Activated CD4-positive, alpha-beta T cell treated with anti-CD3 and anti-CD28 coated beads, Interleukin-2, Interleukin-6, amounts not matched to agents 100 ng/mL and 50 ng/mL, durations not matched to agents 16 hours and 8 hours (primary cell): ENCODE measurements at regions not wholly inside any gene's neighbourhood (a gene's known extent, or its start where the extent isn't known, plus 50 kb on each side); places are given as distances from the start of the nearest gene placed in this dataset.

Source experiments
- DNase-seq: peaks from one replicate; pipeline ENCODE4 v3.0.0-alpha.2; 2020

- peak; percentile 50 for DNase-seq
Measured at GRCh38 chr3:157618075-157618760, 115.0 kb upstream of the VEPH1 start.

- no peak for DNase-seq
Measured at GRCh38 chr3:157614896-157615295, 111.7 kb upstream of the VEPH1 start.

GRCh38 chr3:157611536-157612076, 108.4 kb upstream of the VEPH1 start:
- no peak for DNase-seq

DNA sequence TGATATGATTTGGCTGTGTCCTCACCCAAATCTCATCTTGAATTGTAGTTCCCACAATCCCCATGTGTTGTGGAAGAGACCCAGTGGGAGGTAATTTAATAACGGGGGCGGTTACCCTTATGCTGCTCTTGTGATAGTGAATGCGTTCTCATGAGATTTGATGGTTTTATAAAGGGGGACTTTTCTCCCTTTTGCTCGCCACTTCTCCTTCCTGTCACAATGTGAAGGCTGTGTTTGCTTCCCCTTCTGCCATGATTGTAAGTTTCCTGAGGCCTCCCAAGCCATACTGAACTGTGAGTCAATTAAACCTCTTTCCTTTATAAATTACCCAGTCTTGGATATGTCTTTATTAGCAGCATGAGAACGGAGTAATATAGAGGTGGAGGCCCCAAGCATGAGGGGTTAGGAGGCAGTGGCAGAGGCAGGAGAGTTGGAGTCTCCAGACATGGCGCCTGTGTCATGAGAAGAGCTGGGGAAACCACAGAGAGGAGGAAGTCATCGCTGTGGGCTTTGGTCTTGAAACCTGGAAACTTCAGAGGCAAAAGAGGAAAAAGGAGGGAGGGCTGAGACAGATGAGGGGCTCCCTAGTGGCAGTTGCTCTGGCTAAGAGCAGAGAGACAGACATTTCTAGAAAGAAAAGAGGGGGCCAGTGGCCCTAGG, 107.8 kb upstream of the VEPH1 start:
- DNase-seq: no peak

GRCh38 chr3:157607826-157608405, 104.7 kb upstream of the VEPH1 start:
- DNase-seq: no peak

GRCh38 chr3:157606852-157607197, 103.6 kb upstream of the VEPH1 start:
- DNase-seq: no peak

DNA sequence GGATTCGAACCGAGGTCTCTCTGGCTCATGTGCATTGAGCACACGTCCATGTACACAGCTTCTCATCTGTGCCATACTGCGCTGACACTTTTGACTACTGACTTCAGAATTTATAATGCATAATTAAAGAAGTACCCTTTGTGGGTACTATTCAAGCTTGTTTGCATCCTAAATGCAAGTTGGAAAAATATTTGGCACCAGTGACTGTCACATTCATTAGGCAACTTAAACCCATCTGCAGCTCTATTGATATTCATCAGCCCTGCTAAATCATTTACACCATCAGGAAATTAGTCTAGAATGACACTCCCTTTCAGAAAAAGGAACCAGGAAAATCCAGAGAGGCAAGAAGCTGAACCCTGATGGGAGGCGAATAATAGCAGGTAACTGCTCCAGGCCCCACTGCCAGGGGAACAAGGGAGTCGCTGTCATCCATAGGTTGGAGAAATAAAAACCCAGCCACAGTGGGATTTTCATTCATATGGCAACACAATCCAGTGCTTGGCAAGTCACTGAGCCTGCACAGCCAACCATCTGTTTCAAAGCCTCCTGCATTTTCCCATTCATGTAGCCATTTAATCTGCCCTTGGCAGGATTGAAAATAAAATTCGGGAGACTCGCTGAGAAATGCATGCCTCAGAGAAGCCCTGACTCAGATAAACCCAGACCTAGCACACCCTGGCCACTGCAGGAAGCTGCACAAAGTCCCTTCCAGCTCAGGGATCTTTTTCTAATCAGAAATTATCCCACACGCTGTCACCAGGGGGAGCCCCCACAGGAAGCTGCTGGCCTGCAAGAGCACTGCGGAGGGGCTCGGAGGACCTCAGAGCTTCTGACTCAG, 103.0 kb upstream of the VEPH1 start:
- peak; percentile 70 for DNase-seq

GRCh38 chr3:157605356-157605755, 102.1 kb upstream of the VEPH1 start:
- no peak for DNase-seq

DNA sequence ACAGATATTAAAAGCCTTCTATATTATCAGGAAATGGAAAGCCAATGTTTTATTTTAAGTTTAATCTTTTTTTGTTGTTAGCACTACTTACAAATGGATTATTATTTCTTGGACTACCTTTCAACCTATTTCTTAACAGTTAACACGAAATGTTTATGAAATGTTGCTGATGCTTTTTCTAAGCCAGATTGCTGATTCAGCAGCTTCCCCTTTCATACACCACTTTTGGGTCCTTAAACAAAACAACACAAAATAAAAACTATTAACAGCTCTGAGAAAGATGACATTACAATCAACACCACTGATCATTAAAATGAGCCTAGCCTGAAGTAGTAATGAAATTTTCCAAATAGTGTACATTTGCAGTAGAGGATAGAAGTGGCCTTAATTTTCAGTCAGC, 99.2 kb upstream of the VEPH1 start:
- DNase-seq: no peak

DNA sequence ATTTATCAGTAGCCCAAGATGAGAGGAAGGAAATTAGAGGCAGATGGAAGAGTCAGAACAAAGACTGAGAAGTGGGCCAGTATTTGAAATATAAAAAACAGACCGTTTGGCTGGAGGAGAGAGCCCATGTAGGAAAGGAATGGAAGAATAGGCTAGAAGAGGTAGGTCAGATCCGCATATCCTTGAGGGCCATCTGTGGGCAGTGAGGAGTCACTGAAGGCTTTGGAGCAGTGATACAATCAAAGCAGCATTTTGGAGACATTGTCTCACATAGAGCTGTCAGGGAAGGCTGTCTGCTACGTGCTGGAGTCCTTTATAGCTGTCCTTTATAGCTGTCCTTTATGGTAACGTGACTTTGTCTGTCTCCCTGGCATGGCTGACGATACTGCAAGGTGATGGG, 92.0 kb upstream of the VEPH1 start:
- no peak for DNase-seq

GRCh38 chr3:157594413-157594812, 91.2 kb upstream of the VEPH1 start:
- no peak for DNase-seq

DNA sequence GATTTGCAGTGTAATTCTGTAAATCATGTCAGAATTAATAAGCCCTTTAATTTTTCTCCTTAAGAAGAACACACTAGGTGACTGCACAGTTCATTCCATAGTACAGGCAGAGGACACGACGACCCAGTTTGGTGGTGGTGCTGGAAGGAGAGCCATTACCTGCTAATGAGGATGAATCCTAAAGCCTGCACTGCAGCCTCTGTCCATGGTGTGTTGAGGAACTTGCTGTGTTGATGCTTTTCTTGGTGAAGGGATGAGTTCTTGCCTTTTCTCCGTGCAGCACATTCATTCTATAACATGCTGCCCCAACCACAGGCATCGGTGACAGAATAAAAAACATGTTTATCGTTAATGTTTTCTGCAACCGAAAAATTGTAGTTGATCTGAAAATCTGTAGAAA, 89.6 kb upstream of the VEPH1 start:
- no peak for DNase-seq

DNA sequence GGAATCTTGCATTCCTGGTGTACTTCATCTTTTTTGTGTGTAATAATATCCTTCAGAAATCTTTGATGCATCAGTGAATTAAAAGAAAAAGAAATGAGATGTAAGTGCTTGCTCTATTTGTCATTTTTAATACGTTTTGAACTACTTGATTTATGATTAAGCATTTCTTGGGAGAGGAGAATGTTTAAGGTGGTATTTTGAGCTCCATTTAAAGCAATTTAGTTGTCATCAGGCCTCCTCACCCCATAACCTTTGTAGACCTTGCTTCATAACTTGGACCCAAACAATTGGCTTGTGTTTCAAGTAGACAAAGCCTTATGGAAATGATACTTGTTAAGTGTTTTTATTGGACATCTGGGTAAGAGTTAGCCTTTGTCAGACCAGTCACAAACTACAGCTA, 87.1 kb upstream of the VEPH1 start:
- DNase-seq: no peak

DNA sequence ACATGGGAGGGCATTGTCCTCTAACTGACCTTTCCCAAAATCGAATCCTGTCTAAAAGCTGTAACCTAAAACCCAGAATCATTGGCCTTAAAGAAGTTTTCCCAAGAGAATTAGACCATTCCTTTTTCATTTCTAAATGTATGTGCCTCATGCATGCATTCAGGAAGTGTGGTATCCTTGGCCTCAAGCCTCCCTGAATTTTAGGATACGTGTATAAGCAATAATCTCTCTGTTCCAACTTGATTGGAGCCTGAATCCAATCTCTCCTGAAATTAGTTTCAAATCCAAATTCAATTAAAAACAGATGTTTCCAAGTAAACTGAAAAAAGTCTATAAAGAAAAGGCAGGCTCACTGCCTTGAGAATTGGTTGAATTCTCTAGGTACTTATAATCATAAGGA, 86.0 kb upstream of the VEPH1 start:
- no peak for DNase-seq

DNA sequence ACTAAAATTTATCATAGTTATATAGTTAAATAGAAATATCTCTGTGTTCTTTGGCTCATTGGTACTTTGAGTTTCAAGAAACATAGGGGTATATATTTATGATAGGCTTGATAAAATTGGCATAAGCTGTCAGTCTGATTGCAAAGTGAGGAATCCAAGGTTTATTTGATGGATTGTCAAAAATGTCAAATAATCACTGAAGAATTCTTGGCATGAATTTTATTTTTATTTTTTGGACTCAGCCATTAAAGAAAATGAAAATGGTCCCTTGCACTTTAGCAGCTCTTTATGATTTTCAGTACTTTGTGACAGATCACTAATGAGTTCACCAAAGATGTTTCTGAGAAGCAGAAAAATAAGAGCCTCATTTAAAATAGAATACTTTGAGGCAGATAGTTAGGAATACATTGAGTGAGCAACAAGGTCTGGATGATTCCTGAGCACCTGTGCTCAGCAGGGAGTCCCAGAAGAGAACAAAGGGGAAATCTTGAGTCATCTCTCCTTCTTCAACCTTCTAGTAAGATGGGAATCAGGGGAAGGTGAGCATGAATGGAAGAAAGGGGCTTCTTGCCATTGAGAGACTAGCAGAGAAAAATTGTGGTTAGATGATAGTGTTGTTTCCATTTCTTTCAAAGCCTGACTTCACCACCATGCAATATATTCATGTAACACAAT, 85.3 kb upstream of the VEPH1 start:
- DNase-seq: no peak

GRCh38 chr3:157586293-157586692, 83.1 kb upstream of the VEPH1 start:
- no peak for DNase-seq

- DNase-seq: no peak
Measured at GRCh38 chr3:157585386-157585785, 82.2 kb upstream of the VEPH1 start.

GRCh38 chr3:157582637-157582973, 79.4 kb upstream of the VEPH1 start:
- DNase-seq: no peak

- peak; percentile 4 for DNase-seq
Measured at GRCh38 chr3:157581956-157582636, 78.9 kb upstream of the VEPH1 start.

DNA sequence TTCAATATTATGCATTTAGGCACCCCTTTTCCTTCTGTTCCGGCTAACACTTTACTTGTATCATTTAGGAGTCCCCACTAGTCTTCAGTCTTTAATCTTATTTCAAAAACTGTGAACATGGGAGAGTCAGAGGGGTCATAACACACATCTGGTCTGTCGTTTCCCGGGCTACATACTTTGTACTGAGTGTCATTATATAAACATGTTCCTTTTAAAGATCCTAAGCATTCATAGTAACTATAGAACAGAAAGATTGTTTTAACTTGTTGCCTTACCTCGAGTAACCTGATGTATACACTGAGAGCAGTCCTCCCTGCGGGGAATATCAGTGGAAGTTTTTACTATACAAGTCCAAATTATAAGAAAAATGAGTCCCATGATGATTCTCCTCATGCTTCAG, 78.2 kb upstream of the VEPH1 start:
- no peak for DNase-seq

GRCh38 chr3:157578181-157578580, 75.0 kb upstream of the VEPH1 start:
- no peak for DNase-seq

DNA sequence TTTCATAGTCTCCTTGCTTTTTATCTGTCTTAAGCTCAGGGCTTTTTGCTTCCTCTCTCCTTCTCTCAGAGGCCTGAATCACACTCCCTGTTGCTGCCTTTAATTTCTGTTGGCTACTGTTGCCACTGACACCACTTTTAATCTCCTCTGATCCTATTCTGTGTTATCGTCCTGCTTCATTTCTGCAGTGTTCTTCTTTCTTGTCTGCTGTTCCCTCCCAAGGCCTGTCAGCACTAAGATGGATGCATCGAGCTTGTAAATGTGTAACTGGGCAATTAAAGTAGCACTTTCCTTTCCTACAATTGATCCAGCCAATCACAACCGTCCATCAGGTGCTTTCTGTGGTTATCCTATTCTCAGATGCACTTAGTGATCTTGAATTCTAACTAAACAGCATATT, 71.3 kb upstream of the VEPH1 start:
- DNase-seq: no peak
